A549 (cell line): ENCODE measurements at regions not wholly inside any gene's neighbourhood (a gene's known extent, or its start where the extent isn't known, plus 50 kb on each side); places are given as distances from the start of the nearest gene placed in this dataset.

Experiments used
- ATAC-seq, 2 experiments: fragments of 200-7000 bp in 1 of 2; fragments of >200 bp in 1 of 2; cut with Nextera tagmentation in 1 of 2; cut with Tn5 transposase in 1 of 2; 3 replicates each; pipeline versions ENCODE4 v1.8.0 to v1.9.1; 2018 to 2020; ENCODE audit warnings: mild to moderate bottlenecking in 1 of 2, moderate library complexity in 1 of 2
- CTCF ChIA-PET: fragments of 300-600 bp; sonication (Branson Sonifier 250); formaldehyde crosslinking; extraction: SDS; loops from one replicate; lab custom pipeline; 2021; ENCODE audit warnings: antibody characterized with exemption, inconsistent platforms; lab: Yijun Ruan, JAX
- POLR2A ChIA-PET: fragments of 350-600 bp; formaldehyde crosslinking; extraction: SDS; loops from one replicate; lab custom pipeline; 2021; ENCODE audit warnings: antibody characterized with exemption, inconsistent platforms; lab: Yijun Ruan, JAX
- DNase-seq, 2 experiments: peaks; one replicate each; pipeline versions ENCODE4 v3.0.0 to v3.0.0-alpha.2; 2011 to 2016; ENCODE audit warnings: low read depth in 1 of 2, low spot score in 1 of 2
- FAIRE-seq: peaks from 2 replicates; lab custom pipeline; 2011; peaks lifted over from hg19 to GRCh38; lab: Jason Lieb, UNC
- H3K27ac ChIP-seq, 2 experiments: fragments of >200 bp; sonication (Bioruptor Twin); formaldehyde crosslinking; 3 replicates each; pipeline ENCODE4 v1.5.1; 2016 to 2017
- H3K4me1 ChIP-seq: fragments of >200 bp; sonication (Bioruptor Twin); formaldehyde crosslinking; 3 replicates; pipeline ENCODE4 v1.6.1; 2016
- H3K4me2 ChIP-seq: fragments of >200 bp; sonication (Bioruptor Twin); formaldehyde crosslinking; 3 replicates; pipeline ENCODE4 v1.6.1; 2016
- H3K4me3 ChIP-seq: fragments of >200 bp; sonication (Bioruptor Twin); formaldehyde crosslinking; 3 replicates; pipeline ENCODE4 v1.5.1; 2016
- H3K9me3 ChIP-seq: fragments of >200 bp; sonication (Bioruptor Twin); formaldehyde crosslinking; 3 replicates; pipeline ENCODE4 v1.6.1; 2016
- BHLHE40 ChIP-seq: IDR thresholded peaks from 2 replicates; pipeline ENCODE4 v1.6.1; 2012; ENCODE audit warnings: low read depth, low read length, inconsistent platforms
- CBX2 ChIP-seq: fragments of 200-600 bp; sonication (generic); IDR thresholded peaks from 2 replicates; pipeline ENCODE4 v1.6.1; 2016; ENCODE audit warnings: low read depth, mild to moderate bottlenecking, borderline replicate concordance
- CBX8 ChIP-seq: fragments of 200-600 bp; sonication (generic); IDR thresholded peaks from 2 replicates; pipeline ENCODE4 v1.6.1; 2016
- CEBPB ChIP-seq, 2 experiments: fragments of >200 bp in 1 of 2; sonication (Bioruptor Twin) in 1 of 2; formaldehyde crosslinking in 1 of 2; IDR thresholded peaks; 2 replicates each; pipeline ENCODE4 v1.6.1; 2012 to 2016
- CHD4 ChIP-seq: fragments of 200-600 bp; sonication (generic); IDR thresholded peaks from 2 replicates; pipeline ENCODE4 v1.6.1; 2016; ENCODE audit warnings: antibody characterized with exemption, mild to moderate bottlenecking, borderline replicate concordance
- EP300 ChIP-seq, 2 experiments: fragments of >200 bp; sonication (Bioruptor Twin); formaldehyde crosslinking; IDR thresholded peaks; 2 replicates in 1 of 2; 3 replicates in 1 of 2; pipeline ENCODE4 v1.6.1; 2016 to 2017
- FOSB ChIP-seq: fragments of 250-450 bp; sonication (Bioruptor Pico); IDR thresholded peaks from 2 replicates; pipeline ENCODE4 v1.5.0; 2020; ENCODE audit warnings: mild to moderate bottlenecking, moderate library complexity
- FOSL2 ChIP-seq, 2 experiments: fragments of 450-650 bp in 1 of 2; fragments of >200 bp in 1 of 2; sonication (Bioruptor Twin) in 1 of 2; formaldehyde crosslinking; IDR thresholded peaks; 2 replicates each; pipeline versions ENCODE4 v1.5.0 to v1.6.1; 2016 to 2020; ENCODE audit warnings: mild to moderate bottlenecking in 1 of 2, moderate library complexity in 1 of 2
- GATA3 ChIP-seq: IDR thresholded peaks from 2 replicates; pipeline ENCODE4 v1.6.1; 2012; ENCODE audit warnings: borderline replicate concordance
- HDAC2 ChIP-seq: fragments of 200-600 bp; sonication (generic); IDR thresholded peaks from 2 replicates; pipeline ENCODE4 v1.6.1; 2016
- HEYL ChIP-seq: fragments of 250-450 bp; sonication (Bioruptor Pico); IDR thresholded peaks from 2 replicates; pipeline ENCODE4 v1.8.0; 2021; ENCODE audit warnings: mild to moderate bottlenecking, moderate library complexity
- HOXB5 ChIP-seq: fragments of 250-450 bp; sonication (Bioruptor Pico); IDR thresholded peaks from 2 replicates; pipeline ENCODE4 v1.5.0; 2020; ENCODE audit warnings: mild to moderate bottlenecking, moderate library complexity
- JUN ChIP-seq, 2 experiments: fragments of >200 bp; sonication (Bioruptor Twin); formaldehyde crosslinking; IDR thresholded peaks; 2 replicates in 1 of 2; 3 replicates in 1 of 2; pipeline ENCODE4 v1.6.1; 2016 to 2017
- KDM1A ChIP-seq: fragments of 200-600 bp; sonication (generic); IDR thresholded peaks from 2 replicates; pipeline ENCODE4 v1.6.1; 2016; ENCODE audit warnings: low read depth, mild to moderate bottlenecking
- MAFK ChIP-seq: fragments of 450-650 bp; IDR thresholded peaks from 2 replicates; pipeline ENCODE4 v1.6.1; 2014; ENCODE audit not compliant: partially characterized antibody
- MAZ ChIP-seq: fragments of 150-350 bp; IDR thresholded peaks from 2 replicates; pipeline ENCODE4 v1.6.1; 2014; ENCODE audit warnings: antibody characterized with exemption, low read depth, low read length, borderline replicate concordance
- MYC ChIP-seq: IDR thresholded peaks from 2 replicates; pipeline ENCODE4 v1.6.1; 2012; ENCODE audit warnings: mild to moderate bottlenecking, inconsistent platforms, low read length, improper control_type of control experiment, borderline replicate concordance
- NFE2L2 ChIP-seq: fragments of 150-350 bp; conservative IDR thresholded peaks from 2 replicates; pipeline ENCODE4 v1.6.1; 2014; ENCODE audit warnings: low read length
- NPAS2 ChIP-seq: fragments of 250-450 bp; sonication (Bioruptor Pico); IDR thresholded peaks from 2 replicates; pipeline ENCODE4 v1.8.0; 2022; ENCODE audit warnings: mild to moderate bottlenecking, moderate library complexity, borderline replicate concordance
- NR3C1 ChIP-seq: fragments of >200 bp; sonication (Bioruptor Twin); formaldehyde crosslinking; IDR thresholded peaks from 3 replicates; pipeline ENCODE4 v1.6.1; 2017
- PHF8 ChIP-seq: fragments of 200-600 bp; sonication (generic); IDR thresholded peaks from 2 replicates; pipeline ENCODE4 v1.6.1; 2016; ENCODE audit warnings: low read depth, mild to moderate bottlenecking, antibody characterized with exemption, moderate library complexity, borderline replicate concordance
- POLR2A ChIP-seq: IDR thresholded peaks from 2 replicates; pipeline ENCODE4 v1.6.1; 2012; ENCODE audit warnings: mild to moderate bottlenecking, low read length
- POLR2AphosphoS2 ChIP-seq: conservative IDR thresholded peaks from 2 replicates; pipeline ENCODE4 v1.6.1; 2012; ENCODE audit warnings: low read length, improper control_type of control experiment, inconsistent platforms
- RAD21 ChIP-seq, 2 experiments: fragments of >200 bp in 1 of 2; sonication (Bioruptor Twin) in 1 of 2; formaldehyde crosslinking in 1 of 2; IDR thresholded peaks in 1 of 2; conservative IDR thresholded peaks in 1 of 2; 2 replicates in 1 of 2; 3 replicates in 1 of 2; pipeline ENCODE4 v1.6.1; 2012 to 2018; ENCODE audit warnings: inconsistent platforms in 1 of 2
- RARB ChIP-seq: fragments of 250-450 bp; sonication (Bioruptor Pico); IDR thresholded peaks from 2 replicates; pipeline ENCODE4 v1.8.0; 2021; ENCODE audit warnings: mild to moderate bottlenecking, moderate library complexity
- RNF2 ChIP-seq: fragments of 200-600 bp; sonication (generic); IDR thresholded peaks from 2 replicates; pipeline ENCODE4 v1.6.1; 2016; ENCODE audit warnings: low read depth, mild to moderate bottlenecking, antibody characterized with exemption, moderate library complexity, borderline replicate concordance
- SMC3 ChIP-seq: fragments of >200 bp; sonication (Bioruptor Twin); formaldehyde crosslinking; IDR thresholded peaks from 3 replicates; pipeline ENCODE4 v1.6.1; 2018; ENCODE audit warnings: inconsistent platforms
- SREBF2 ChIP-seq: fragments of 450-650 bp; IDR thresholded peaks from 2 replicates; pipeline ENCODE4 v1.6.1; 2014; ENCODE audit warnings: mild to moderate bottlenecking, moderate library complexity
- TP53 ChIP-seq: fragments of 250-450 bp; sonication (Bioruptor Pico); IDR thresholded peaks from 2 replicates; pipeline ENCODE4 v1.5.0; 2021; ENCODE audit warnings: mild to moderate bottlenecking, moderate library complexity
- ZFP36 ChIP-seq: fragments of 450-650 bp; IDR thresholded peaks from 2 replicates; pipeline ENCODE4 v1.6.1; 2014; ENCODE audit warnings: borderline replicate concordance; ENCODE audit not compliant: partially characterized antibody
- WGBS: methylation state at CpG from one replicate; pipeline ENCODE4 v1.1.6; 2017; ENCODE audit errors: missing lambda C conversion rate; 5-methylcytosine and 5-hydroxymethylcytosine counted together
- TF ChIP-seq, protein P1 (sequence below): fragments of 250-450 bp; sonication (Bioruptor Pico); IDR thresholded peaks from 2 replicates; pipeline ENCODE4 v1.5.0; 2021; ENCODE audit warnings: mild to moderate bottlenecking, moderate library complexity, borderline replicate concordance
- TF ChIP-seq, protein P2 (sequence below): fragments of >200 bp; sonication (Bioruptor Twin); formaldehyde crosslinking; IDR thresholded peaks from 2 replicates; pipeline ENCODE4 v1.6.1; 2016
- TF ChIP-seq, protein P3 (sequence below): fragments of >200 bp; sonication (Bioruptor Twin); formaldehyde crosslinking; IDR thresholded peaks from 3 replicates; pipeline ENCODE4 v1.6.1; 2016
- TF ChIP-seq, protein P4 (sequence below): fragments of 450-650 bp; IDR thresholded peaks from 2 replicates; pipeline ENCODE4 v1.6.1; 2014; ENCODE audit warnings: antibody characterized with exemption
- TF ChIP-seq, protein P5 (sequence below): IDR thresholded peaks from 2 replicates; pipeline ENCODE4 v1.6.1; 2012; ENCODE audit warnings: low read depth, borderline replicate concordance

DNA sequence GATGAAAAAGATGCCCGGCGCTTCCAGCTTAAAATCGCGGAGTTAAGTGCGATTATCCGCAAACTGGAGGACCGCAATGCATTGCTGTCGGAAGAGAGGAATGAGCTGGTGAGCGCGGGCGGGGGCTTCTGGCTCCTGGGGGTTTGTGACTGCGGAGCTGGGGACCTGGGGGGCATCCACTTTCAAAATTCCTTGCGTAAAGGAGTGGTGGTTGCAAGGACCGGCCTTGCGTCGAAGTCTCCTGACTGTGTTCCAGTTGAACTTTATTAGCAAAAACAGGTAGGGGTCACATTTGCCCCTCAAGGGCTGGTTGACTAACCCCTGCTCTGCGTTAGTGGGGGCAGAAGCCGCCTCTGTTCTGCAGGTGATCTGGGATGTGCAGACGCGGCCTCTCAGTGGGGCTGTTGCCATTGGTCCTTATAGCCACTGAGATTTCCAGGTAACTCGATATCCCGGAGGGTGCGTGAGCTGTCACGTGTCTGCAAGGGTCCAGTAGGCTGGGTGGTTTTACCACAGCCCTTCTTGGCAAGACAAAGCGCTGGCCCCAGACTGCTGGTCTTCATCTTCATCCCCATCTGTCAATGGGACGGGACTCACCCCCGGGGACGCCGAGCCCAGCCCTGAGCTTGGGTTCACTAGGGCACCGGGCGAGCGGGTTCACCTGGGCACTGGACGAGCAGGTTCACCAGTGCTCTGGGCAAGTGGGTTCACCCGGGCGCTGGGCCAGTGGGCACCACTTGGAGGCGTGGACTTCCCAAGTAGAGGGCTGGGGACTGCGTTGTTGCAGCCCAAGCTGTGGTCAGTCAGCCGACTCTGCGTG lies 51.5 kb upstream of the DPYSL4 start:
- no peak for FAIRE-seq
- Histone ChIP-seq H3K9me3 (no peaks in the 10 kb centered on the region), H3K27ac (no peak overlapping the region), H3K4me1 (no peaks in the 10 kb centered on the region), H3K4me2 (no peak overlapping the region), H3K4me3 (no peak overlapping the region)
- CTCF ChIA-PET: interaction anchor here (0.6 to 2.0 kb wide), 6 partner anchors 9 to 134 kb away, joined by 3 to 7 read pairs (median 4); no protein-coding TSS in a partner anchor
- DNase-seq: no peak
- POLR2A ChIA-PET: no interaction called here
- ATAC-seq: no peak
- no peak for TF ChIP-seq POLR2A
- no peak for TF ChIP-seq NR3C1
- TF ChIP-seq BHLHE40: no peak
- TF ChIP-seq CHD4: no peak
- TF ChIP-seq, protein P1, sequence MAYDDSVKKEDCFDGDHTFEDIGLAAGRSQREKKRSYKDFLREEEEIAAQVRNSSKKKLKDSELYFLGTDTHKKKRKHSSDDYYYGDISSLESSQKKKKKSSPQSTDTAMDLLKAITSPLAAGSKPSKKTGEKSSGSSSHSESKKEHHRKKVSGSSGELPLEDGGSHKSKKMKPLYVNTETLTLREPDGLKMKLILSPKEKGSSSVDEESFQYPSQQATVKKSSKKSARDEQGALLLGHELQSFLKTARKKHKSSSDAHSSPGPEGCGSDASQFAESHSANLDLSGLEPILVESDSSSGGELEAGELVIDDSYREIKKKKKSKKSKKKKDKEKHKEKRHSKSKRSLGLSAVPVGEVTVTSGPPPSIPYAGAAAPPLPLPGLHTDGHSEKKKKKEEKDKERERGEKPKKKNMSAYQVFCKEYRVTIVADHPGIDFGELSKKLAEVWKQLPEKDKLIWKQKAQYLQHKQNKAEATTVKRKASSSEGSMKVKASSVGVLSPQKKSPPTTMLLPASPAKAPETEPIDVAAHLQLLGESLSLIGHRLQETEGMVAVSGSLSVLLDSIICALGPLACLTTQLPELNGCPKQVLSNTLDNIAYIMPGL (CRISPR knock-in tag): no peak
- no peak for TF ChIP-seq SREBF2
- no peak for TF ChIP-seq CBX8
- TF ChIP-seq RAD21 (conservative IDR thresholded peaks at IDR 0.05 in 1 of 2, IDR thresholded peaks at IDR 0.05 in 1 of 2): no peak
- no peak for TF ChIP-seq CBX2
- TF ChIP-seq HOXB5 (CRISPR knock-in tag): no peak
- TF ChIP-seq TP53 (CRISPR knock-in tag): no peak
- no peak for TF ChIP-seq CEBPB (IDR thresholded peaks at IDR 0.05)
- TF ChIP-seq NFE2L2: no peak
- TF ChIP-seq SMC3: no peak
- TF ChIP-seq, protein P2, sequence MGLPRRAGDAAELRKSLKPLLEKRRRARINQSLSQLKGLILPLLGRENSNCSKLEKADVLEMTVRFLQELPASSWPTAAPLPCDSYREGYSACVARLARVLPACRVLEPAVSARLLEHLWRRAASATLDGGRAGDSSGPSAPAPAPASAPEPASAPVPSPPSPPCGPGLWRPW: no peak
- TF ChIP-seq HEYL (CRISPR knock-in tag): no peak
- no peak for TF ChIP-seq ZFP36
- TF ChIP-seq MAZ: no peak
- TF ChIP-seq POLR2AphosphoS2: no peak
- TF ChIP-seq FOSB: no peak
- WGBS: 93% methylated on average over 30 of the region's 39 CpGs

DNA sequence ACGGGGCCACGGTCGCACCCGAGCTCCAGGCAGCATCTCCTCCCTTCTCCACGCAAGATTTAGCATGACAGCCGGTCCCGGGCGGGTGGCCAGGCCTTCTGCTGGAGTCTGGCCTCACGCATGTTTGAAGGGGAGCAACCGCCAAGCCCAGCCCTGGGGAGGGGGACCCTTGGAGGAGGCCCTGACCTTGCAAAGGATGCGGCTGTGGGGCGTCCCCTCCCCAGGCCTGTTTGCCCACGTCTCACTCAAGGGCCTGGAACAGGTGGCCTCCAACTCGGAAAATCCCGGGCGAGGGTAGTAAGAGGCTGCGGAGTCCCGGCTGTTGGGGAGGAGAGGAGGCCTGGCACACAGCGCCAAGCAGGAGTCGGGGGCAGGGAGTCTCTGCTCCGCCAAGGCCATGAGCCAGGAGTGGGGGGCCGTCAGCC lies 50.6 kb upstream of the DPYSL4 start:
- Histone ChIP-seq H3K4me2 (no peak overlapping the region), H3K4me3 (no peak overlapping the region), H3K4me1 (no peaks in the 10 kb centered on the region), H3K9me3 (no peaks in the 10 kb centered on the region), H3K27ac (no peak overlapping the region)
- ChIA-PET CTCF (interaction anchor here (1.2 to 2.0 kb wide), 2 partner anchors 32 to 113 kb away, joined by 3 to 7 read pairs; no protein-coding TSS in a partner anchor), POLR2A (no interaction called here)
- TF ChIP-seq NFE2L2 (no peak), PHF8 (no peak), FOSL2 (IDR thresholded peaks at IDR 0.05) (no peak), FOSL2 (CRISPR knock-in tag; IDR thresholded peaks at IDR 0.05) (no peak), NPAS2 (CRISPR knock-in tag) (no peak), CBX8 (no peak), POLR2AphosphoS2 (no peak), RNF2 (no peak), MAFK (no peak), JUN (IDR thresholded peaks at IDR 0.05) (no peak), GATA3 (no peak), KDM1A (no peak), SREBF2 (no peak), HDAC2 (no peak), MYC (no peak), RARB (CRISPR knock-in tag) (no peak), EP300 (IDR thresholded peaks at IDR 0.05) (no peak)
- TF ChIP-seq, protein P3, sequence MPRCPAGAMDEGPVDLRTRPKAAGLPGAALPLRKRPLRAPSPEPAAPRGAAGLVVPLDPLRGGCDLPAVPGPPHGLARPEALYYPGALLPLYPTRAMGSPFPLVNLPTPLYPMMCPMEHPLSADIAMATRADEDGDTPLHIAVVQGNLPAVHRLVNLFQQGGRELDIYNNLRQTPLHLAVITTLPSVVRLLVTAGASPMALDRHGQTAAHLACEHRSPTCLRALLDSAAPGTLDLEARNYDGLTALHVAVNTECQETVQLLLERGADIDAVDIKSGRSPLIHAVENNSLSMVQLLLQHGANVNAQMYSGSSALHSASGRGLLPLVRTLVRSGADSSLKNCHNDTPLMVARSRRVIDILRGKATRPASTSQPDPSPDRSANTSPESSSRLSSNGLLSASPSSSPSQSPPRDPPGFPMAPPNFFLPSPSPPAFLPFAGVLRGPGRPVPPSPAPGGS: no peak
- TF ChIP-seq, protein P4, sequence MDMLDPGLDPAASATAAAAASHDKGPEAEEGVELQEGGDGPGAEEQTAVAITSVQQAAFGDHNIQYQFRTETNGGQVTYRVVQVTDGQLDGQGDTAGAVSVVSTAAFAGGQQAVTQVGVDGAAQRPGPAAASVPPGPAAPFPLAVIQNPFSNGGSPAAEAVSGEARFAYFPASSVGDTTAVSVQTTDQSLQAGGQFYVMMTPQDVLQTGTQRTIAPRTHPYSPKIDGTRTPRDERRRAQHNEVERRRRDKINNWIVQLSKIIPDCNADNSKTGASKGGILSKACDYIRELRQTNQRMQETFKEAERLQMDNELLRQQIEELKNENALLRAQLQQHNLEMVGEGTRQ: no peak
- TF ChIP-seq, protein P5, sequence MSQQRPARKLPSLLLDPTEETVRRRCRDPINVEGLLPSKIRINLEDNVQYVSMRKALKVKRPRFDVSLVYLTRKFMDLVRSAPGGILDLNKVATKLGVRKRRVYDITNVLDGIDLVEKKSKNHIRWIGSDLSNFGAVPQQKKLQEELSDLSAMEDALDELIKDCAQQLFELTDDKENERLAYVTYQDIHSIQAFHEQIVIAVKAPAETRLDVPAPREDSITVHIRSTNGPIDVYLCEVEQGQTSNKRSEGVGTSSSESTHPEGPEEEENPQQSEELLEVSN: no peak
- FAIRE-seq (no peak), ATAC-seq (no peak), DNase-seq (no peak)
- WGBS: 89% methylated on average over 22 of the region's 22 CpGs
